ENCODE measurements at regions not wholly inside any gene's neighbourhood (a gene's known extent, or its start where the extent isn't known, plus 50 kb on each side); places are given as distances from the start of the nearest gene placed in this dataset.

- DNase-seq = no peak
- no peaks in the 10 kb centered on the region for H3K9me3 ChIP-seq
- H3K27me3 ChIP-seq = no peaks in the 10 kb centered on the region
- H3K4me1 ChIP-seq = no peaks in the 10 kb centered on the region
- no peaks in the 10 kb centered on the region for H3K36me3 ChIP-seq
- TF ChIP-seq, protein P1, sequence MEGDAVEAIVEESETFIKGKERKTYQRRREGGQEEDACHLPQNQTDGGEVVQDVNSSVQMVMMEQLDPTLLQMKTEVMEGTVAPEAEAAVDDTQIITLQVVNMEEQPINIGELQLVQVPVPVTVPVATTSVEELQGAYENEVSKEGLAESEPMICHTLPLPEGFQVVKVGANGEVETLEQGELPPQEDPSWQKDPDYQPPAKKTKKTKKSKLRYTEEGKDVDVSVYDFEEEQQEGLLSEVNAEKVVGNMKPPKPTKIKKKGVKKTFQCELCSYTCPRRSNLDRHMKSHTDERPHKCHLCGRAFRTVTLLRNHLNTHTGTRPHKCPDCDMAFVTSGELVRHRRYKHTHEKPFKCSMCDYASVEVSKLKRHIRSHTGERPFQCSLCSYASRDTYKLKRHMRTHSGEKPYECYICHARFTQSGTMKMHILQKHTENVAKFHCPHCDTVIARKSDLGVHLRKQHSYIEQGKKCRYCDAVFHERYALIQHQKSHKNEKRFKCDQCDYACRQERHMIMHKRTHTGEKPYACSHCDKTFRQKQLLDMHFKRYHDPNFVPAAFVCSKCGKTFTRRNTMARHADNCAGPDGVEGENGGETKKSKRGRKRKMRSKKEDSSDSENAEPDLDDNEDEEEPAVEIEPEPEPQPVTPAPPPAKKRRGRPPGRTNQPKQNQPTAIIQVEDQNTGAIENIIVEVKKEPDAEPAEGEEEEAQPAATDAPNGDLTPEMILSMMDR (IDR thresholded peaks at IDR 0.05; ENCODE audit: low read depth, low read length) = no peak
- H3K4me3 ChIP-seq (ENCODE audit: low read depth, low read length) = no peak overlapping the region
Measured at GRCh38 chr4:34572026-34572425, 1672.3 kb downstream of the ARAP2 start.

GRCh38 chr4:34615315-34615714 lies 1629.0 kb downstream of the ARAP2 start:
- Histone ChIP-seq H3K4me3 (ENCODE audit: low read depth, low read length) (no peak overlapping the region), H3K36me3 (no peaks in the 10 kb centered on the region)
- TF ChIP-seq, protein P1 (IDR thresholded peaks at IDR 0.05; ENCODE audit: low read depth, low read length) = no peak

DNA sequence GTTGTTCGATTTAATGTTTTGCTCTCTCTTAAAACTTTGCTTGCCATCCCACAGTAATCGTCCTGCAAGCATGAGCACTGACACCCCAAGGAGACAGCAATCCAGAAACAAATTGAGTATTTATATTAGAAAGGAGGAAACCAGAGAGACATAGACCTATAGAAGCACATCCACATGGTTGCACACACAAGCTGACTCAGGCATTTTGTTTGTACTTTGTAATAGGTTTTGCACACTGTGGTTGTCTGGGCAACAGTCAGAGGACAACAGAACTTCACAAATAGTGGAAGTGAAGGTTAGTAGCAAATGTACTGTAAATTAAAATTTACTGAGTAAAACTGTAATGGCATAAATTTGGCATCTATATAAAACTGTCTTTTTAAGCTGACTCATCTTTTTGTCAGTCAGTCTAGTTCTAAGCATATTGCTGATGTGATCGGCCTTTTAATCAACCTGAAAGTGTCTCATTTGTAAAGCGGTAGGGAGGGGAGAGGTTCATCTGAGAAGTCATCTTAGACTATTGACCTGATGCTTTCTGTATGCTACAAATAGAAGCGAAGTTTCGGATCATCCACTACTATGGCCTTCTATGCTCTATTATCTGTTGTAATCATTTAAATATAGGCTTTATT lies 1624.7 kb downstream of the ARAP2 start:
- TF ChIP-seq, protein P1 (IDR thresholded peaks at IDR 0.05; ENCODE audit: low read depth, low read length) = no peak
- no peak for DNase-seq
- no peak overlapping the region for H3K4me3 ChIP-seq (ENCODE audit: low read depth, low read length)

More at GRCh38 chr4:34615315-34615714, 1629.0 kb downstream of the ARAP2 start:
- no peak for DNase-seq
- Histone ChIP-seq H3K9me3 (no peaks in the 10 kb centered on the region), H3K27me3 (no peaks in the 10 kb centered on the region), H3K4me1 (no peaks in the 10 kb centered on the region)

DNA sequence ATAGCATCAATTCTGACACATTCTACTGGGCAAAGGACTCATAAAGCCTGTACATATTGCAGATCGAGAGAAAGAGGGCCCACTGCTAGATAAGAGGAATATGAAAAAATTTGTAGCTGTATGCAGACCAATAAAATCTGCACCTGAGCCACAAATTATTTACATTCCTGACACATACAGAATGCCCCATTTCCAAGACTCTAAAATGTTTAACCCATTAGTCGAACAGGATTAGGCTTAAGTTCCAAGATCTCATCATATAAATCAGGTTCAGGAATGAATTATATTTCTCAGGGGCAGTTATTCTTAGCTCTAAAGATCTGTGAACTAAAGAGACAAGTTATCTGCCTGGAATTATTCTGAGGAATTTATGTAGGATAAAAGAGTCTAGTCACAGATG lies 1615.8 kb downstream of the ARAP2 start:
- Histone ChIP-seq H3K36me3 (no peaks in the 10 kb centered on the region), H3K9me3 (no peaks in the 10 kb centered on the region), H3K4me1 (no peaks in the 10 kb centered on the region), H3K27me3 (no peaks in the 10 kb centered on the region), H3K4me3 (ENCODE audit: low read depth, low read length) (no peak overlapping the region)
- DNase-seq = no peak
- TF ChIP-seq, protein P1 (IDR thresholded peaks at IDR 0.05; ENCODE audit: low read depth, low read length) = no peak

More for the DNA sequence above, 1624.7 kb downstream of the ARAP2 start:
- Histone ChIP-seq H3K27me3 (no peaks in the 10 kb centered on the region), H3K36me3 (no peaks in the 10 kb centered on the region), H3K9me3 (no peaks in the 10 kb centered on the region), H3K4me1 (no peaks in the 10 kb centered on the region)

DNA sequence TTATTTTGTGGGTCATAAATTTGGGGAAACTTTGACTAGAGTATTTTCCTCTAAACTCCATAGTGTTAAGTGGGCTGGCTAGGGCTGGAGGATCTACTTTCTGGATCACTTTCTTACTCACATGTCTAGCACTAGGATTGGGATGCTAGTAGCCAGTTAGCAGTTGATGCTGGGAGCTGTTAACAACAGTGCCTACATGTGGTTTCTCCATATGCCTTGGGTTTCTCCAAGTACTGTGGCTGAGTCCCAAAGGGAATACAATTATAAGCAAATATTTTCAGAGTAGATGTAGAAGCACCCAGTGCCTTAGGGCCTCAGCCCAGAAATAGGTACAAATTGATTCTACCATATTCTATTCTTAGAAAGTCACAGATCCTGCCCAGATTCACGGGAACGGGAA lies 1614.9 kb downstream of the ARAP2 start:
- TF ChIP-seq, protein P1 (IDR thresholded peaks at IDR 0.05; ENCODE audit: low read depth, low read length) = no peak
- Histone ChIP-seq H3K4me1 (no peaks in the 10 kb centered on the region), H3K9me3 (no peaks in the 10 kb centered on the region), H3K36me3 (no peaks in the 10 kb centered on the region), H3K27me3 (no peaks in the 10 kb centered on the region), H3K4me3 (ENCODE audit: low read depth, low read length) (no peak overlapping the region)
- DNase-seq = no peak

DNA sequence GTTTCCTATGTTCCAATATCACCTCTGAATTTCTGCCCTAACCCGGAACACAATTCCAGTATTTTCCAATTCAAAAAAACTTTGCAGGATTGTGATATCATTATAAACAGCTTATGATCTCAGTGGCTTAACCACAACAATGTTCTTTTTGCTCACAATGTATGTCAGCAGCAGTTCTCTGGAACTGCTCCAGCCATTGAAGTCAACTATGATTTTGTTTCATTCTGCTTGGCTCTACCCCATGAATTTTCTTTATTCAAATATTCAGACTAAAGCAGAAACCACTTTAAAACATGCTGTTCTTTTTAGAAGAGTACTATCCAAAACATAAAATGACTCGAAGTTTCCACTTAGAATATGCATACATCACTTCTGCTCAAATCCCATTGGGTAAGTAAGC lies 1611.1 kb downstream of the ARAP2 start:
- no peak for DNase-seq
- Histone ChIP-seq H3K27me3 (no peaks in the 10 kb centered on the region), H3K9me3 (no peaks in the 10 kb centered on the region), H3K4me1 (no peaks in the 10 kb centered on the region), H3K4me3 (ENCODE audit: low read depth, low read length) (no peak overlapping the region), H3K36me3 (no peaks in the 10 kb centered on the region)
- TF ChIP-seq, protein P1 (IDR thresholded peaks at IDR 0.05; ENCODE audit: low read depth, low read length) = no peak

All from BE2C (cell line).